Caco-2 (cell line): ENCODE measurements at regions not wholly inside any gene's neighbourhood (a gene's known extent, or its start where the extent isn't known, plus 50 kb on each side); places are given as distances from the start of the nearest gene placed in this dataset.

Experiments
- BruUV-seq: library from RNA; stranded (reverse); fragments of 400-500 nt; replicated peaks from 2 replicates; lab custom pipeline; 2021; lab: Mats Ljungman, UMichigan
- CTCF ChIA-PET: fragments of 300-600 bp; sonication (Branson Sonifier 250); formaldehyde crosslinking; loops from one replicate; lab custom pipeline; 2022; ENCODE audit warnings: antibody characterized with exemption; lab: Charles Lee
- POLR2A ChIA-PET: fragments of 300-600 bp; sonication (Branson Sonifier 250); formaldehyde crosslinking; loops from one replicate; lab custom pipeline; 2022; ENCODE audit warnings: antibody characterized with exemption; lab: Charles Lee
- DNase-seq, 2 experiments: peaks; one replicate each; pipeline versions ENCODE4 v3.0.0 to v3.0.0-alpha.2; 2020 to 2022
- H3K27me3 ChIP-seq: replicated peaks from 2 replicates; pipeline ENCODE4 v1.6.0; 2011; ENCODE audit warnings: low read length; ENCODE audit not compliant: control insufficient read depth, insufficient read depth
- H3K36me3 ChIP-seq: 2 replicates; pipeline ENCODE4 v1.5.1; 2011; ENCODE audit warnings: low read length; ENCODE audit not compliant: control insufficient read depth, insufficient read depth
- H3K4me1 ChIP-seq: fragments of 250-450 bp; sonication (Bioruptor Pico); 2 replicates; pipeline ENCODE4 v1.5.1; 2020; ENCODE audit warnings: mild to moderate bottlenecking
- H3K4me3 ChIP-seq: 2 replicates; pipeline ENCODE4 v1.5.1; 2011; ENCODE audit warnings: low read depth, mild to moderate bottlenecking, control low read depth, low read length
- H3K9me3 ChIP-seq: fragments of 250-450 bp; sonication (Bioruptor Pico); 2 replicates; pipeline ENCODE4 v1.5.1; 2020; ENCODE audit warnings: mild to moderate bottlenecking, moderate library complexity
- H3K27ac Mint-ChIP-seq: one replicate; pipeline ENCODE4 v1.8.0; 2022; ENCODE audit warnings: mixed read lengths; ENCODE audit not compliant: unreplicated experiment
- H3K27me3 Mint-ChIP-seq: one replicate; pipeline ENCODE4 v1.8.0; 2022; ENCODE audit warnings: mixed read lengths; ENCODE audit not compliant: insufficient read depth, unreplicated experiment
- H3K36me3 Mint-ChIP-seq: one replicate; pipeline ENCODE4 v1.8.0; 2022; ENCODE audit warnings: mild to moderate bottlenecking, mixed read lengths; ENCODE audit not compliant: insufficient read depth, unreplicated experiment
- H3K4me1 Mint-ChIP-seq: one replicate; pipeline ENCODE4 v1.8.0; 2022; ENCODE audit warnings: low read depth, mixed read lengths; ENCODE audit not compliant: unreplicated experiment
- H3K4me3 Mint-ChIP-seq: one replicate; pipeline ENCODE4 v1.8.0; 2022; ENCODE audit warnings: mild to moderate bottlenecking, moderate library complexity, mixed read lengths; ENCODE audit not compliant: unreplicated experiment
- H3K9me3 Mint-ChIP-seq: one replicate; pipeline ENCODE4 v1.8.0; 2022; ENCODE audit warnings: mixed read lengths; ENCODE audit not compliant: unreplicated experiment
- intact Hi-C: fragments of 100-400 bp; cut with micrococcal nuclease; formaldehyde crosslinking; loops from one replicate; pipeline ENCODE4 v1.10.0; 2022; ENCODE audit not compliant: unreplicated experiment
- TF ChIP-seq, protein P1 (sequence below), 2 experiments: fragments of 200-600 bp in 1 of 2; IDR thresholded peaks; 1 replicate in 1 of 2; 2 replicates in 1 of 2; pipeline versions ENCODE4 v1.5.1 to v1.8.0; 2011 to 2022; ENCODE audit warnings: antibody characterized with exemption in 1 of 2, control low read depth in 1 of 2, inconsistent platforms in 1 of 2, low read depth in 1 of 2, low read length in 1 of 2, mild to moderate bottlenecking in 1 of 2, moderate library complexity in 1 of 2; ENCODE audit not compliant: insufficient read depth in 1 of 2, severe bottlenecking in 1 of 2, unreplicated experiment in 1 of 2

DNA sequence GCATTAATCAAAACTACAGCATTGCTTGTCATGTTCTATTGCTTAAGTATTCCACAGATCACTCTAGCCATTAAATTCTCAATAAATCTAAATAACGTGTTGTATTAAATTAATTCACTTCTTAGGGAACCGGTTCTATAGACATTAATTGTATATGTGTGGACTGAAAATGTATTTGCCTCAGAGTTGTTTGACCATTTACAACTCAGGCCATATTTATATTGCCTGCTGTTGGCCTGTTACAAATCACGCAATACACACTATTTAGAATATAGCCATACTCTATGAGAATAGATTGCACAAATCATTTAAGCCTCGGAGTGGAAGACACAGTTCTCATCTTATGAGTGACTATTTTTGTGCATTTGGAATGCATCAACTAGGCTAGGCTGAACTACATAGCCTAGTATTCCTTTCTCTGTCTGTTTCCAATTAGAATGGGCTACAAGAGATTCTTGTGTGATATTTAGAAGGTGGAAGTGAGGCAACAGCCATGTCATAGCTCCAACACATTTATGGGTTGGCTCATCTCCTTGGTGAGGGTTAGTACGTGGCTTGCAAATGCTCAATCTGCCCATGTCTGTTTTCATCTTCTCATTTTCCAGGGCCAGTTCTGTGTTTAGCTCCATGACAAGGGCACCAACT is 1116.1 kb downstream of the PCDH9 start:
- Histone ChIP-seq H3K27me3 (no peaks in the 10 kb centered on the region; the same call in 1 of the 2 replicates), H3K4me1 (no peaks in the 10 kb centered on the region), H3K4me3 (no peak overlapping the region), H3K9me3 (no peaks in the 10 kb centered on the region), H3K36me3 (no peaks in the 10 kb centered on the region)
- no peaks in the 10 kb centered on the region for H3K27me3 Mint-ChIP-seq
- no peaks in the 10 kb centered on the region for H3K36me3 Mint-ChIP-seq
- TF ChIP-seq, protein P1, sequence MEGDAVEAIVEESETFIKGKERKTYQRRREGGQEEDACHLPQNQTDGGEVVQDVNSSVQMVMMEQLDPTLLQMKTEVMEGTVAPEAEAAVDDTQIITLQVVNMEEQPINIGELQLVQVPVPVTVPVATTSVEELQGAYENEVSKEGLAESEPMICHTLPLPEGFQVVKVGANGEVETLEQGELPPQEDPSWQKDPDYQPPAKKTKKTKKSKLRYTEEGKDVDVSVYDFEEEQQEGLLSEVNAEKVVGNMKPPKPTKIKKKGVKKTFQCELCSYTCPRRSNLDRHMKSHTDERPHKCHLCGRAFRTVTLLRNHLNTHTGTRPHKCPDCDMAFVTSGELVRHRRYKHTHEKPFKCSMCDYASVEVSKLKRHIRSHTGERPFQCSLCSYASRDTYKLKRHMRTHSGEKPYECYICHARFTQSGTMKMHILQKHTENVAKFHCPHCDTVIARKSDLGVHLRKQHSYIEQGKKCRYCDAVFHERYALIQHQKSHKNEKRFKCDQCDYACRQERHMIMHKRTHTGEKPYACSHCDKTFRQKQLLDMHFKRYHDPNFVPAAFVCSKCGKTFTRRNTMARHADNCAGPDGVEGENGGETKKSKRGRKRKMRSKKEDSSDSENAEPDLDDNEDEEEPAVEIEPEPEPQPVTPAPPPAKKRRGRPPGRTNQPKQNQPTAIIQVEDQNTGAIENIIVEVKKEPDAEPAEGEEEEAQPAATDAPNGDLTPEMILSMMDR (IDR thresholded peaks at IDR 0.05; ENCODE audit: insufficient read depth in 1 of 2, low read depth in 1 of 2, low read length in 1 of 2, severe bottlenecking in 1 of 2, unreplicated experiment in 1 of 2), result no peak
- POLR2A ChIA-PET, result no interaction called here
- H3K4me3 Mint-ChIP-seq, result no peak overlapping the region
- CTCF ChIA-PET, result no interaction called here
- H3K27ac Mint-ChIP-seq, result no peak overlapping the region
- BruUV-seq, result no TSS peak
- no peaks in the 10 kb centered on the region for H3K9me3 Mint-ChIP-seq
- intact Hi-C loops, result no loop called here
- DNase-seq, result no peak
- H3K4me1 Mint-ChIP-seq, result no peaks in the 10 kb centered on the region

DNA sequence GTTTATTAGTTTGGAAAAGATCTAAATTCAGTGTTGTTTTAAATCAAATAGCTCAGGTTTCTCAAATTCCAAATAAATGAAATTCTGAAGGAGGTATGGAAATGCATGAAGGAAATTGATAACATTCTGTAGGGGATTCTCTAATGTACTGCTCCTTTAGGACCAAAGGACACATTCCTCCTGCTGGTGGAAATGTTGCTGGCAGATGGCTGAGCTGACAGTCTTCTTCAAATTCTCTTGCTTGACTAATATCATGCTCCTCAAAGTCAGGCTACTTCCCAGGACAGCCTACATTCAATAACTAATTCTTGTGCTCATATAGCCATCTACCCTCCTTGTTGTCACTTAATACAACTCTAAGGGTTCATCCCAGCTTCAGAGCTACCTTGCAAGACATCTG is 1118.5 kb downstream of the PCDH9 start:
- no peaks in the 10 kb centered on the region for H3K4me1 Mint-ChIP-seq
- Histone ChIP-seq H3K9me3 (no peaks in the 10 kb centered on the region), H3K36me3 (no peaks in the 10 kb centered on the region), H3K4me3 (no peak overlapping the region), H3K27me3 (no peaks in the 10 kb centered on the region; the same call in 1 of the 2 replicates), H3K4me1 (no peaks in the 10 kb centered on the region)
- CTCF ChIA-PET, result no interaction called here
- no peak for DNase-seq
- intact Hi-C loops, result no loop called here
- no peaks in the 10 kb centered on the region for H3K9me3 Mint-ChIP-seq
- no peak overlapping the region for H3K4me3 Mint-ChIP-seq
- H3K27ac Mint-ChIP-seq, result no peak overlapping the region
- POLR2A ChIA-PET, result no interaction called here
- H3K36me3 Mint-ChIP-seq, result no peaks in the 10 kb centered on the region
- peaks cover 2% of the 10 kb centered on the region for H3K27me3 Mint-ChIP-seq
- no TSS peak for BruUV-seq
- TF ChIP-seq, protein P1 (IDR thresholded peaks at IDR 0.05; ENCODE audit: insufficient read depth in 1 of 2, low read depth in 1 of 2, low read length in 1 of 2, severe bottlenecking in 1 of 2, unreplicated experiment in 1 of 2), result peak in 1 of 2 experiments; percentile 13

DNA sequence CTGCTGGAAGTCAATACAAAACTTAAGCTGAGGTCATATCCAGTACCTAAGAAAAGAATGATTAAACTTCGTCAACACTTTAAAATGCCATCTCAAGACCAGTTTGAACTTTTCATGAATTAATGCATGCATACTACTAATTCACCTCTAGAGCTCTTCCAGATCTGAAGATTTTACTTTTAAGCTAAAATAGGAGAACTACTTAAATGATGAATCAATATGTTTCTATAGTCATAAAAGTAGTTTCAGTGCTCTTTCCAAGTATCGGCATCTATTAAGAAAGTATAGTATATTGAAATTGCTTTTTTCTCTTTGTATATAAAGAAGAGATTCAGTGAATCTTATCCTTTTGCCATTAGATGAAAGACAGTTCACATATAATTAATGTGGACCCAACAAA is 1123.9 kb downstream of the PCDH9 start:
- no peak overlapping the region for H3K4me3 Mint-ChIP-seq
- intact Hi-C loops, result no loop called here
- ChIA-PET CTCF (no interaction called here), POLR2A (no interaction called here)
- no peaks in the 10 kb centered on the region for H3K36me3 ChIP-seq
- H3K4me3 ChIP-seq, result no peak overlapping the region
- H3K36me3 Mint-ChIP-seq, result no peaks in the 10 kb centered on the region
- no peak overlapping the region for H3K27ac Mint-ChIP-seq
- H3K4me1 Mint-ChIP-seq, result no peaks in the 10 kb centered on the region
- H3K9me3 ChIP-seq, result no peaks in the 10 kb centered on the region
- TF ChIP-seq, protein P1 (IDR thresholded peaks at IDR 0.05; ENCODE audit: insufficient read depth in 1 of 2, low read depth in 1 of 2, low read length in 1 of 2, severe bottlenecking in 1 of 2, unreplicated experiment in 1 of 2), result no peak
- H3K27me3 Mint-ChIP-seq, result peaks cover 2% of the 10 kb centered on the region
- no peak for DNase-seq
- BruUV-seq, result no TSS peak
- H3K4me1 ChIP-seq, result no peaks in the 10 kb centered on the region
- no peaks in the 10 kb centered on the region for H3K27me3 ChIP-seq
- H3K9me3 Mint-ChIP-seq, result no peaks in the 10 kb centered on the region
